ENCODE measurements at regions not wholly inside any gene's neighbourhood (a gene's known extent, or its start where the extent isn't known, plus 50 kb on each side); places are given as distances from the start of the nearest gene placed in this dataset.

DNA sequence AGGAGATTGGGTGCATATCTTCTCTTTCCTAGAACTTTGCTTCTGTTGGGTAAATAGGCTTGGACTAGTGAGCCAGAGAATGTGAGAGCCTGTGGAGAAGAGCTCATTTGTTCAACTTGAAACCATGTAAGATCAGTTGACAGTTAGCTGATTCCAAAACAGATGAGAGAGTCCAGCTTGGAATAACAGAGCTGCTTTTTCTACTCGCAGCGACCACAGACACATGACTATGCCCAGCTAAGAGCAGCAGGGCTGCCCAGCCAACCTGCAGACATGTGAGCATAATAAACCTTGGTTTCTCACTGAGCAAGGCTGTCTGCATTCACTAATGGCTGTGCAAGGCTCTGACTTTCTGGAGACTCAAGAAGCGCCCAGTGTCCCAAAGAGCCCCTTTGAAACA, 209.2 kb downstream of the C12orf75 start:
- DNase-seq: no peak

DNA sequence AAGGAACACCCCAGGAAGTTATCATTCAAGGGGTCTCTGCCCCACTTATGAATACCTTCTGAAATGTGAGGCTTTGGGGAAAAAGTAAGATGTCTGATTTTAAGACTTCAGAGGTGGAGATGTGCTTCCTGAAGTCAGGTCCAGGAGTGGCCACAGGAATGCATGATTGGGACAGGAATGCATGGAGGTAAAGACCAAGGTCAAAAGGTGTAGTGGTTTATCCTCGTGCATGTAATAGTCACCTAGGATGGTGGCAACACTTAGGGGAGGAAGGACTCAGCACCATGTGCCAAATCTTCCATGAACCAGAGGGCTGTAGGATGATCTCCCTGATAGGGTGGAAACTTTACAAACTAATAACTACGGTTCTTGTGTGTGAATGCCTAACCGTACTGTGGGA, 217.3 kb downstream of the C12orf75 start:
- DNase-seq: no peak

DNA sequence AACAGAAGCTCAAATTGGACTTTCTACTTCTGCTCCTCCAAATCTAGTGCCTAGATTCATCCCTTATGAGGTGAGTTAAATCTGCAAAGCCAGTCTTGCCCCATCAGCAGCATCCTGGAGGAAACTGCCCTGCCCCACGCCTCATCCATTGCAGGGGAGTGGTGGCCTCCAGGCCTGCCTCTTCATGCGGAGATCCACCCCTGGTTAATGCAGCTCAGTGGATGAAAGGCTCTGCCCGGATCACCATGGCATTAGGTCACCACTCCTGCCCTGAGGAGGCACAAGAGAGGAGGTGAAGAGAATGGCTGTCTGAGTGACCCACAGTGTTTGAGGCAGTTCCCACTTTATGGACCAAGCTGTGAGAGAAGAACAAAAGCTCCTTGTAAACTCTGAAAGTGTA, 218.1 kb downstream of the C12orf75 start:
- no peak for DNase-seq

DNA sequence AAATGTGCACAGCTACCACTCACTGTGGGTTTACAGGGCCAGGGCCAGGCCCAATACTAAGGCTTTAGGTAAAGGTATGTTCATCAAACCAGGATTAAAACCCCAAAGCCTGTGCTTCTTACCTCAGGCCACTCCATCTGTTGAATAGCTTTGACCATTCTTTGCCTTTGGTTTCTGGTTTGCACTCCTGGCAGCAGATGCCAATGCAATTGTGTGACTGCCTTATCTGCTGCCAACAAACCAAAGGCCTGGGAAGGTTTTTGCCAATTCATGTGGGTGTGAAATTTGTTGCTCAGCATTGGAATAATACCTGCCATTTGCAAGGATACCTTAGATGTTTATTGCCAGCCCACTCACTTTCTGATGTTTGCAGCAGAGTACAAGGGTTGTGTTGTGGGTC, 221.6 kb downstream of the C12orf75 start:
- no peak for DNase-seq

DNA sequence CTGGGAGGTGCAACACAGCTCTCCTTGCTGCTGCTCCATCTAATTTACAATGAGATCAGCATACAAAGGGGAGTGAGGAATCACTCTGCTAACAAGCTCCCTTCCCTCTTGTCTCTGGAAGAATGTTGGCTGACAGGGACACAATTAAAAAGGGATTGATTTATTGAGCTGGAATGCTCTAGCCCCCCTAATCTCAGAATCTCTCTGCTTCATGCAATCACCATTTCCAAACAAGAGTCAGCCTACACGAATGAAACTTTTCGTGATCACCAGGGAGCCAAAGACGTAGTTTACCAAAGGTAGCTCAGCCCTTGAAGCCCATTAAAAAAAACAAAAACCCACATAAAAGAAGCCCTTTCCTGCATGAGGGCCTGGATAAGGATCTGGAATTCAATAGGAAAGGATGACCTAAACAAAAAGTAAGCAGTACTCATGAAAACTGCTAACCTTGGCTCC, 223.8 kb downstream of the C12orf75 start:
- no peak for DNase-seq

DNA sequence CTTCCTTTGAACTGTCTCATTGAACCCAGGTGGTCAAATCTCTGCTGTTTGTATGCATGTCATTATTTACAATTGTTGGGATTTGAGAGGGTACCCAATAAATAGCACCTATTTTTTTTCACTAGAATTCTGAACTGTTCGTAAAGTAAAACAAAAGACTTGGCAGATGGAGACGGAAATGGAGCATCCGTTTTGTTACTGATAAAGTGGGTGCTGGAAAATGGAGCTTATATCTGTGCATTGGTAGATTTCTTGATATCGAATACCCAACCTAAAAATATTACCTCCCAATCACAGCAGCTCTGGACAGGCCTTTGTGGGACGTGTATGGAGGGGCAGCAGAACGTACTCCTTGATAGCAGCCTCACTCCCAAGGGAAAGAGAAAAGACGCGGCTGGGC, 224.4 kb downstream of the C12orf75 start:
- DNase-seq: no peak

DNA sequence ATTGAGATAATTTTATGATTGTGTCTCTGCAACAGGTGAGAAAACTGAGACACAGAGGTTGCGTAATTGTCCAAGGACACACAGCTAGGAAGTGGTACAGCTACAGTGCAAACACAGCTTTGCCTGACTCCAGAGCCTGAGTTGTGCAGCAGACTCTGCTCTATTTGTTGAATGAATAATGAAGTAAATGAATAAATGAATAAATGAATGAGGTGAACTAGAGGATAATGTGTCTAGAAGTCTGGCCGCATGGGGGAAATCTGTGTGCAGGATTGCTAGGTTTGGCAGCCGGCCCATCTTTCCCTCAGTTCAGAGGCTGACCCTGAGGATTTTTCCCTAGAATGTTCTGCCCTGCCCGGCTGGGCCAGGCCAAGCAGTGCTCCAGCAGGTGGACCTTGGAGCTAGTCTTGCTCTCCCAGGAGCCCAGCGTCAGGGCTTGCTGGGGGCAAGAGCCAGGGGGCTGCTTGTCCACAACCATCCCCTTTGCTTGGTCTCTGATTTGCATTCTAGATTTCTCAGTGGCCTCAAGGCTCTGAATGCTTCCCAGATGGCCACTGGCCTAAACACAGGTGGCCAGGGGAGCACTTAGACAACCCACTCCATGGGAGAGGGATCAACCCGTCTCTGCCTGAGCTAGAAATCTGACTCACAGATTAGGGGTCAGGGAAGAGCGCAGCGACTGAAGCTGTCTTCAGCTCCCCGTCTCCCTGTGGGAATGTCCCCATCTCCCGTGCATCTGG, 225.2 kb downstream of the C12orf75 start:
- DNase-seq: no peak

DNA sequence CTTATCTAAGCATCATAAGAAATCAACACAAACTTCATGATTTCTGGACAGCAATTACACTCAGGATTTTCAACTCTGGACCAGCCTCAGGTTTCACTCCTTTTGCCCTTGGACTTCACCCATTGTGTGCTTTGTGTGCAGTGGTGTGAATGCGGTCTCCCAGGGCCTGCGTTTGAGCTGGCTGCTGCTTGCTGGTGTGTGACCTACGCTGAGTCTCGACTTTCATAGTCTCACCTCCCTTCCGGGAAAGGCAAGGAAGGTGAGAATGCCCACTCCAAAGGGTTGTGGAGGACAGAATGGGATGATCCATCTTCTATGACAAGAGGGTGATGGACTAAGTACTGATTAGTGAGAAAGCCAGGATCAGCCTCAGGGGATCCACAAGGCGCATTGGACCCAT, 228.8 kb downstream of the C12orf75 start:
- no peak for DNase-seq

DNA sequence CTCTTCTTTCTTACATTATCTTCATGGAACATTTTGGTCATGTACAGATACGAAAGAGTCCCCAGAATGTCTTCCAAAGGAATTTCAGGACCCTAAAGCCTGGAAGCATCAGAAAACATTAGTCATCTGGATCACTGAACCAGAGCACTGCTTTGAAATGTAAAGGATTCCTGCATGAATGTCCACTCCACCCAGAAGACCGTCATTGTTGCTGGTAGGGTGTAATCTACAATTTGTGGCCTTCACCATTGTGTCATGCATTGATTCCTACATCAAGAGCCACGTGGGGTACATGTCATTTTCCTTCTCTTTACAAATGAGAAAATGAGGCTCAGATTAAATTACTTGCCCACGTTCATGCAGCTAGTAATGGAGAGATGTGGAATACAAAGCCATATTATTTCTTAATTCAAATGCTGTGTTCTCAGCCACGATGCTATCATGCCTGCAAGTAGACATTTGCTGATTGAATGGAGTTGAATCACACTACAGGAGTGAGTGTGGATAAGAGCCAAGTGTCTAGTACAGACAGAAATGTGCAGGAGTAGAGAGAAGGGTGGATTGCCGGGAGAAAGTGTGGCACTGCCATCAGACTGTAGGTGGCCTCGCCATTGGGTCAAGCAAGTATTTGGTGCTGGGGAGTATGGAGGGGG, 231.2 kb downstream of the C12orf75 start:
- DNase-seq: no peak

DNA sequence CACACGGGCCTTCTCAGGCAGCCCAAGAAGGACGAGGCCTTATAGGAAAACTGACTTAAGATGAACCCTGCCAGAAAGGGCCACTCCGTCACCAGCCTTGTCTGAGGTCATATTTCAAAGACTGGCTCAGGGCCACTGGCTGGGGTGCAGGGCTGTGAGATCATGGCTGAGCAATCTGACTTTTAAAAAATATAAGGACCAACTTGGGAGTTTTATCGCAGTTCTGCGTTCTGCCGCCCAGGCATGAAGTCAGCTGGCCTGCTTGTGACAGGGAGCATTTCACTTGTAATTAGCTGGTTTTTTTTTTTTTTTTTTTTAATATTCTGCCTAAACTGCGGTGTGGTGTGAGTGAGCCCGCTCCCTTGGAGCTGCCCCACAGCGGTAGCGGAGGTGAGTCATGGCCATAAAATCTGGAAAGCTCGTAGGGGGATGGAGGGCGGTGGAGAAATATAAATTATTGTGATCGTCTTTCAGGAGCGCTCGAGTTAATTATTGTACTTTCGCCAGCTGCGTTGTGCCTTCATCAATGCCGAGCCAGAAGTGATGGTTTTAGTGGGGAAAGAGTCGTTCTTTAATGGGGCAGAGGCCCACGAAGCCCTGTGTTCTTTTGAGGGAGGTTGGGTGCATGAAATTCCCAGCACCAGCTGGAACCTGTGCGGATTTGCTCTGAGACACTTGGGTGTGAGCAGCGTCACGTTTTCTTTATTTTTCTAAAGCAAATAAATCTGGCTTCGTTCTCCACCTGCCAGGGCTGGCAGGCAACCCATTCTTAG, 231.9 kb downstream of the C12orf75 start:
- DNase-seq: no peak

DNA sequence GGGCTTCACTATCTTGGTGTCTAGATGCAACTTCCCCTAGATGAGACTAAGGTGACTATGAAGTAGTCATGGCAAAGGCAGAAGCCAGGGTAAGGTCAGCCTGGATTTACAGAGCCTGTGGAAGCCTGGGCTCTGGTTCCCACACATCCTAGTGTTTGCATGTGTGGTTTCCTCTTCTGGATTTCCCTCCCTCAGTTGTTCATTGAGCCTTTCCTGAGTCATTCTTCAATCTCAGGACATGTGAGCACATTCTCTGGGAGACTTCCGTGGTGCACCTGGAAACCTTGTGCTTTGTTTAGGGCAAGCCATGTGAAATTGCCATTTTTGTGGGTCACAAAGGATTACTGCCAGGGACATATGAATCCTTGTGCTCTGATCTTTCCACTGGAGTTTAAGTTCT, 236.6 kb downstream of the C12orf75 start:
- DNase-seq: no peak

DNA sequence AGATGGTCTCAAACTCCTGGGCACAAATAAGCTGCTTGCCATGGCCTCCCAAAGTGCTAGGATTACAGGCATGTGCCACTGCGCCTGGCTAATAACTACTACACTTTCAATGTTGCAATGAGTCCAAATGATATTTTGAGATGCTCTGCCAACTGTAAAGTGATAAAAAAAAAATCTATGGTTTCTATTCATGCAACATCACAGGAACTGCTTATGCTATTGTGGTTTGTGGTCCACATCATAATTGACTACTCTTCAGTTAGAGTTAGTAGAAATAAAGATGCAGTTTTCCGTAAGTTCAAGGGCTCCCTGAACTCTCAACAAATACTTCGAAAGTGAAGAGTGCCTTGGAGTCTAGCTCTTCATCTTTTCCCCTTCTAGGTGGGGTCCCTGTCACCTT, 239.4 kb downstream of the C12orf75 start:
- no peak for DNase-seq

DNA sequence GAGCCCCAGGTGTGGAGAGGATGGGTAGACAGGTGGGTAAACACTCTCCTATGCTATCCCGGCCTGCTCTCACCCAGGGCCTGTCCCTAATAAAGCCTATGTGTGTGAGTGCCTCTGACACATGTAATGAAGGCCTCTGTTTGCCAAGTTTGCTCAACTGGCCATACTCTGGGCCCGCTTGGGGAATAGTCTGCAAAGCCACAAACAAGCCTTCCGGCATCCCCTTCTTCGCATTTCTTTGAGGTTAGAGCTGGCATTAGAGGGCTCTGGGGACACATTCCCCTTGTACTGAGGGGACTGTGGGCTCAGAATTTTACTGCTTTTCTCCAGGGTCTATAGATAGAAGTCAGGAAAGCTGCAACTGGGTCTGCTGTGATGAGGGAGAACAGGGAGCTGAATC, 240.5 kb downstream of the C12orf75 start:
- no peak for DNase-seq

DNA sequence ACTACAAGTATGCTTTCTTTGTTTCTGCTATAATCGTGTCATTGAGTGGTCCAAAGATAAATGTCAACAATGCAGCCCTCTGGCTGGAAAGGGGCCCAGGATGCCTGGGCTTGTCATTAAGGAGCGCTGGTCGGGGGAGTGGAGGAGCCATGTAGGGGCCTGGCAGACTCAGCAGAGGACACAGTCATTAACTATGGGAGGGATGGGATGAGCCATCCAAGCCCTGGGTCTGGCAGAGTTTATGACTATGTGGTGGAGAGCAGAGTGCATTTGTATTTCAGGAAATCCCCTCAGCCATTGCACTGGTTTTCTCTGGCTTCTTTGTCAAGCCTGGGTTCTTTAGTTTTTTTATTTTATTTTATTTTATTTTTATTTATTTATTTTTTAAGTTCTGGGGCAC, 243.1 kb downstream of the C12orf75 start:
- no peak for DNase-seq

DNA sequence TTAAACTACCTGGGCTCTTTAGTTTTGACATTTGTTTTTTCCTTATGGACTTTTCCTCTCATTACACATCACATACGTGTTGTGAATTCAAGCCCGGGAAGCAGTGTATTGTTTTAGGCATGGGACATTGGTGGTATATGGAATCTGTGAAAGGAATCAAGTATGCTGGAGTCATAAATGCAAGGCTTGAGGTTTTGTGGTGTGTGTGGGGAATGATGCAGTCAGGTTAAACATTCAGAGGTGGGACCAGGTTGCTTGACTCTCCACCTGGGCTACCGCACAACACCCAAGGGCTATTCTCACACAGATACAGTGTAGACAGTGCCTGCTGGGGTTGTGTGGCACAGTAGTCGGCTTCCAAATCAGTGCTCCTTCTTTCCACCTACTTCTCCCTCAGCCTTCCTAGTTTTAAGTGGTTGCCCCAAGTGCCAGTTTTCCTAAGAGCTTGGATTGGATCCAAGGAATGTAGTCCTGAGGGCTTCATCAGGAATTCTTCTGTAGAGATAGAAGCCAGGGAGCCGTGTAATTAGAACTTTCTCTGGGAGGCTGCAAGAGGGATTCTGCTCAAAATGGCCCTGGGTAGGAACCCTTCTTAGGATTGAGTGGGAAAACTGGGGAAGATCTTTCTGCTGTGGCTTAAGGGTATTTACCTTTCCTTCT, 243.7 kb downstream of the C12orf75 start:
- DNase-seq: no peak

DNA sequence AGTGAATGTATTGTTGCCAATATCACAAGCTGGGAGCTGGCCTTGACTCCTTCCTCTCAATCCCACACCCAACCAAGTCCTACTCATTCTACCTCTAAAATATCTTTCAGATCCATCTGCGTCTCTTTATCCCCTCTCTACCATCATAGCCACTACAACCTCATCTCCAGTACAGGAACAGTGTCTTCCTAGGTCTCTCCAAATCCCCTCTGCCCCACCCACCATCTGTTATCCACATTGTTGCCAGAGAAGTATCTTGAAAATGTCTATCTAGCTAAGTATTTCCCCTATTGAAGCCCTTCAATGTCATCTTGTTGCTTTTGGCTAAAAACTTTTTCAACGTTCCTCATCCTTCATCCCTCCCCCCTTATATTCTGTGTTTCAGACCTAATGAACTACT, 244.7 kb downstream of the C12orf75 start:
- no peak for DNase-seq

DNA sequence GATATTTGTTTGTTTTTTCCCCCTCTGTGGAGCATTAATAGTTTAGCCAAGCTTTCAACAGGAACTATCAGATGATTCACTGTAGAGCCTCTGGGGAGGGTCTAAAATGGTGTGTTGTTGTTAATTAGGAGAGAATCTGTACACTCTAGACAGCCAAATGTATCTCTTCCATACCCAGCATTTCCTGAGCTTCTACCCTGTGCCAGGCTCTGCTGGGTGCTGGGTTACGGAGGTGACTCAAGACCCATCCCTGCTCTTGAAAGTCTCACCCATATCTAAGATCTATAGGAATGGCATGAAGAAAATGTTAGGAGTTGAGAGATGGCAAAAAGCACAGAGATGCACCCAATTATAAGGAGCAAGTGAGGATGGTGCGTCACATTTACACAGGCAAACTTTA, 245.8 kb downstream of the C12orf75 start:
- DNase-seq: no peak

DNA sequence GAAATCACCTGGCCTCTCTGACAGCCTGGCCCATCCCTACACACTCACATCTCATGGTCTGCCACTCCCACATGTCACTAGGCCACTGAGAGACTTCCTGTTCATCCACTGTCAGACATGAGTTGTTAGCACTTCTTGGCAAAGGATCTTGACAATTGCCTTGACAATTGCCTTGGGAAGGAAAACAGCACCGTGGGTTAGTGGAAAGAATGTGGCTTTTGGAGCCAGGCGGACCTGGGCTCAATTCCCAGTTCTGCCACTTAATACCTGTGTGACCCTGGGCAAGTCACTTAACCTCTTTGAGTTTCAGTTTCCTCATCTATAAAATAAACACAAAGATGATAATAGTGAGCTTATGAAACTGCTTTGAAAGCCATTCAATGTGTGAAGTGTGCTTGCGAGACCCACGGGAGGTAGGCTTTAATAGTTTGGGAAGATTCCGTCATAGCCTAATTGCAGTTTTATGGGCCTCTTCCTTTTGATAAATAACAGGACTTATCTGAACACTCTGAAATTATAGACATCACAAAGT, 250.4 kb downstream of the C12orf75 start:
- no peak for DNase-seq

DNA sequence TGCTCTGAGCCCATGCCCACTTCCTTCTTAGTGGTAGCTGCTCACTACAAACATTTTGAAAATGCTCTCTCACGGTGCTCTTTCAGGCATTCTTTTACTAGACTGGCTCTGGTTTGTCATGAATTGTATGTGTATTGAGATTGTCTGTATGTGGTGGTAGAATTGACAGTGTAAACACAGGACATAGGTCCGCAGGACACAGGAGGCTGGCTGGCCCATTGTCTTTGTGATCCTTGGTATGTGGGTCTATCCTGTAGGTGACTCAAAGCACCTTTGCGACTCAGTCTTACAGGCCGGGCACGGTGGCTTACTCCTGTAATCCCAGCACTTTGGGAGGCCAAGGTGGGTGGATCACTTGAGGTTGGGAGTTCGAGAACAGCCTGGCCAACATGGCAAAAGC, 250.9 kb downstream of the C12orf75 start:
- no peak for DNase-seq

DNA sequence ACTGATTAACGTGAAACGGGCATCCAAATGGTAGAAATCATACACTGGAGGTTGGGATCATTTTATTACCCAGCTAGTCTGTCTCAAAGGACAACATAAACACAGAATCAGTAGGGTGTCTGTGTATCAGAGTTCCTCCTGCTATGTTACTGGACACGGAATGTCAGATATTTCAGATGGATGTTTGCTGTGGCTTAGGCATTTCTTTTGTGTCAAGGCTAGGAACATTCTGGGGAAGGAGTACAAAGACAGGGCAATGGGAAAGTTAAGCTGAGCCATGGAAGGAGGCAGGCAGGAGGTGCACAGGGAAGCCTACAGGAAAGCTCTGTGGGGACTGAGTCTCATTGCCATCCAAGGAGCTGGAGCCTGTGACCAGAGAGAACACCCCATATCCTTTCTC, 254.6 kb downstream of the C12orf75 start:
- DNase-seq: no peak

DNA sequence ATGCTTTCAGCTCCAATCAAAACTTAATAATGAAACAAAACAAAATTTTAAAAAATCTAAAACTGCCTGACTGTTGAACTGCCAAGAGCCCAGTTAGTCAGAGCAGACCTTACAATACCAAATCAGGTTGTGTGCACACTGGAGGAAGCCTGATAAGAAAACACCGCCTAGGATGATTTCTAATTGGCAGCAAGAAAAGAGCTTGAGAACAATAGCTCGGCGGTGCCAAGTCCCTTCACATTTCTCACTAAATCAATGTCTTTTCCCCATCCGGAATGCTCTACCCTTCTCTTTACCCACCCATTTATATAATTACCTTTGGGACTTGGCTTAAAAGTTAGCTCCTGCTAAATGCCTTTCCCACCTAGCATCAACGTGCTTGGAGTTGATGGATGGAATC, 256.7 kb downstream of the C12orf75 start:
- DNase-seq: no peak

DNA sequence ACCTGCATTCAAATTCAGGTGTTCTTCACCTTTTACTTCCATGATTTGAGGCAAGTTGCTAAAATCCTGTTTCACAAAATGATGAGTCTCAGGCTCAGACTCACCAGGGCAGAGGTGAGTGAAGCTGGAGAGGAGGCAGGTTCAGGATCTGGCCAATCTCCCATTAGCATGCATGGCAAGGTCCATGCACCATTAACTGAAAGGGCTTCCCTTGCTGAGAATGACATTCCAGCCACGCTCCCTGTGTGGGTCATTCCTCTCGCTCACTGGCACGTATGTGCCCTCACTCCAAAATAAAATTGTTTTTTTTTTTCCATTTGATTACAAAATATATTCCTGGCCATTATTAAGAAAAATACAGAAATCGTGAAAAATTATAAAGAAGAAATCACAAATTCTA, 257.6 kb downstream of the C12orf75 start:
- DNase-seq: no peak

DNA sequence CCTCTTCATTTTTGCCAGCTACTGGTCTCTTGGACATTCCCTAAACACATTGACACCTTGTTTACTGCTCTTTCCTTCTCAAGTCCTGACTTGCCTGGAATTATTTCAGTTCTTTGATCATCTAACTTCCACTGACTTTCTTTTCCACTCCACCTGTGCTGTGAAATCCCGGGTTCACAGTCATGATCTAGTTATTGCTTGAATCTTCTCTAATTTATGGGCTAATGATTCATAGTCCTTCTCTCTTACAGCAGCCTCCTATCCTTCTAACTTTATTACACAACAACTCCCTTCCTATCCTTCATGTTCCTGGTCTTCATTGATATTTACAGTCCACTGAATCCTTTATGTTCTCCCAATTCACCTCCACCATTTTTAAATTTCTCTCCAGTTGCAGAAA, 260.1 kb downstream of the C12orf75 start:
- DNase-seq: no peak

Measured in CD4-positive, alpha-beta T cell treated with Interferon alpha-2 for 1 hour (primary cell).